ENCODE measurements at regions not wholly inside any gene's neighbourhood (a gene's known extent, or its start where the extent isn't known, plus 50 kb on each side); places are given as distances from the start of the nearest gene placed in this dataset.
"Not testable (repeated sequence)": the region's sequence is repeated elsewhere in the genome, so short reads cannot be mapped to it uniquely, and the experiment has no call there.

- WGBS, 2 donors: 82 to 96% methylated on average over 5 of the region's 5 CpGs
- no peak for DNase-seq
- no peaks in the 10 kb centered on the region for H3K4me1 ChIP-seq
- no peaks in the 10 kb centered on the region for H3K36me3 ChIP-seq (ENCODE audit: low read depth, missing control alignments)
- no peaks in the 10 kb centered on the region for H3K27me3 ChIP-seq
- H3K4me3 ChIP-seq: no peak overlapping the region
- intact Hi-C loops (cut with DNase I; ENCODE audit: low total_unique reads): no loop called here
- TF ChIP-seq POLR2A (IDR thresholded peaks at IDR 0.05): no peak
- TF ChIP-seq, protein P1, sequence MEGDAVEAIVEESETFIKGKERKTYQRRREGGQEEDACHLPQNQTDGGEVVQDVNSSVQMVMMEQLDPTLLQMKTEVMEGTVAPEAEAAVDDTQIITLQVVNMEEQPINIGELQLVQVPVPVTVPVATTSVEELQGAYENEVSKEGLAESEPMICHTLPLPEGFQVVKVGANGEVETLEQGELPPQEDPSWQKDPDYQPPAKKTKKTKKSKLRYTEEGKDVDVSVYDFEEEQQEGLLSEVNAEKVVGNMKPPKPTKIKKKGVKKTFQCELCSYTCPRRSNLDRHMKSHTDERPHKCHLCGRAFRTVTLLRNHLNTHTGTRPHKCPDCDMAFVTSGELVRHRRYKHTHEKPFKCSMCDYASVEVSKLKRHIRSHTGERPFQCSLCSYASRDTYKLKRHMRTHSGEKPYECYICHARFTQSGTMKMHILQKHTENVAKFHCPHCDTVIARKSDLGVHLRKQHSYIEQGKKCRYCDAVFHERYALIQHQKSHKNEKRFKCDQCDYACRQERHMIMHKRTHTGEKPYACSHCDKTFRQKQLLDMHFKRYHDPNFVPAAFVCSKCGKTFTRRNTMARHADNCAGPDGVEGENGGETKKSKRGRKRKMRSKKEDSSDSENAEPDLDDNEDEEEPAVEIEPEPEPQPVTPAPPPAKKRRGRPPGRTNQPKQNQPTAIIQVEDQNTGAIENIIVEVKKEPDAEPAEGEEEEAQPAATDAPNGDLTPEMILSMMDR (IDR thresholded peaks at IDR 0.05): no peak
- H3K27ac ChIP-seq: no peak overlapping the region
- H3K9me3 ChIP-seq: no peaks in the 10 kb centered on the region
Measured at GRCh38 chr10:36739884-36740445, 385.4 kb upstream of the ANKRD30A start.

DNA sequence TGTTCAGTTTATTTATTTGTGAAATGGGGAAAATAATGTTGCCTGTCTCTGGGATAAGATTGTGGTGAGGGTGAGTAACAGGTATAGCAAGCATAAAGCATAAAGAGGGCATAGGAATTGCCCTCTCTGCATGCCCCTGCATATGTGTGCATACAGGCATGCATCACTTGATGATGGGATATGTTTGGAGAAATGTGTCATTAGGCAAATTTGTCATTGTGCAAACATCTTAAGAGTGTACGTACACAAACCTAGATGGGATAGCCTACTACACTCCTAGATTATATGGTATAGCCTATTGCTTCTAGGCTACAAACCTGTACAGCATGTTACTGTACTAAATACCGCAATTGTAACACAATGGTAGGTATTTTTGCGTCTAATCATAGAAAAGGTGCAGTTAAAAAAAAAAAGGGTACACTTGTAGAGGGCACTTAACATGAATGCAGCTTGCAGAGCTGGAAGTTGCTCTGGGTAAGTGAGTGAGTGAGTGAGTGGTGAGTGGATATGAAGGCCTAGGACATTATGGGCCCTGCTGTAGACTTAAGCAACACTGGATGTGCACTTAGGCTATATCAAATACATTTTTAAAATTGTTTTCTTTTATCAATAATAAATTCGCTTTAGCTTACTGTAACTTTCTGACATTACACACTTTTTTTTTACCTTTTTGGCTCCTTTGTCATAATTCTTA lies 386.5 kb upstream of the ANKRD30A start:
- Histone ChIP-seq H3K9me3 (no peaks in the 10 kb centered on the region), H3K27me3 (no peaks in the 10 kb centered on the region), H3K4me1 (no peaks in the 10 kb centered on the region), H3K27ac (no peak overlapping the region), H3K36me3 (ENCODE audit: low read depth, missing control alignments) (no peaks in the 10 kb centered on the region), H3K4me3 (no peak overlapping the region)
- TF ChIP-seq, protein P1 (IDR thresholded peaks at IDR 0.05): no peak
- no peak for TF ChIP-seq POLR2A (IDR thresholded peaks at IDR 0.05)
- DNase-seq: no peak
- intact Hi-C loops (cut with DNase I; ENCODE audit: low total_unique reads): no loop called here
- 94 to 95% methylated on average over 4 of the region's 4 CpGs for WGBS, 2 donors

GRCh38 chr10:36736311-36736710 lies 389.1 kb upstream of the ANKRD30A start:
- Histone ChIP-seq H3K9me3 (no peaks in the 10 kb centered on the region), H3K4me1 (no peaks in the 10 kb centered on the region), H3K36me3 (ENCODE audit: low read depth, missing control alignments) (no peaks in the 10 kb centered on the region), H3K4me3 (no peak overlapping the region), H3K27me3 (no peaks in the 10 kb centered on the region), H3K27ac (no peak overlapping the region)
- DNase-seq: no peak
- TF ChIP-seq, protein P1 (IDR thresholded peaks at IDR 0.05): no peak
- TF ChIP-seq POLR2A (IDR thresholded peaks at IDR 0.05): no peak
- WGBS, 2 donors: 96 to 98% methylated on average over 1 of the region's 1 CpG
- intact Hi-C loops (cut with DNase I; ENCODE audit: low total_unique reads): no loop called here

GRCh38 chr10:36734590-36734989 lies 390.8 kb upstream of the ANKRD30A start:
- H3K27me3 ChIP-seq; H3K9me3 ChIP-seq; H3K27ac ChIP-seq; intact Hi-C loops (cut with DNase I; ENCODE audit: low total_unique reads); DNase-seq; H3K4me1 ChIP-seq; H3K36me3 ChIP-seq (ENCODE audit: low read depth, missing control alignments): not testable (repeated sequence)
- H3K4me3 ChIP-seq: peak overlapping the region in 1 of 2 donors; percentile 38
- 40 to 71% methylated on average over 1 to 20 of the region's 21 CpGs for WGBS, 2 donors

DNA sequence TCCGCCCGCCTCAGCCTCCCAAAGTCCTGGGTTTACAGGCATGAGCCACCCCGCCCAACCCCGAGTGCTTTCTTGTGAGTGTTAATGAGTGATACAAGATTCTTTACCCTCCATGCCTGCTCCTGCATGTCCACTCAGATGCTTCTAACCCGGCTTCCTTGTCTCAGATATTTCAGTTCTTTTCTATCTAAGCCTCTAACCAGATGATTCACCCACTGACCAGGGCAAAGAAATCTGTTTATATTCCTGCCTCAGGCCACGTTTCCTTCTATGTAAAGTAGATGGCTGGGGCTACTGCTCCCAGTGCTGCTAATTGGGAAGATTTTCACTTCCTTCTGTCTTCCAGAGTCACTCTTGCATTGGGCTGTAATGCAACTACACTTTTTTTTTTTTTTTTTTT lies 395.1 kb upstream of the ANKRD30A start:
- Histone ChIP-seq H3K27ac (no peak overlapping the region), H3K27me3 (no peaks in the 10 kb centered on the region), H3K36me3 (ENCODE audit: low read depth, missing control alignments) (no peaks in the 10 kb centered on the region), H3K4me3 (no peak overlapping the region), H3K4me1 (no peaks in the 10 kb centered on the region), H3K9me3 (no peaks in the 10 kb centered on the region)
- DNase-seq: no peak
- intact Hi-C loops (cut with DNase I; ENCODE audit: low total_unique reads): no loop called here
- 84 to 90% methylated on average over 6 of the region's 6 CpGs for WGBS, 2 donors
- TF ChIP-seq, protein P1 (IDR thresholded peaks at IDR 0.05): no peak
- no peak for TF ChIP-seq POLR2A (IDR thresholded peaks at IDR 0.05)
